A673 (cell line): ENCODE measurements at regions not wholly inside any gene's neighbourhood (a gene's known extent, or its start where the extent isn't known, plus 50 kb on each side); places are given as distances from the start of the nearest gene placed in this dataset.
A peak's percentile ranks its signal among the peaks of the same experiment; 100 is the strongest.

Experiments used
- BruUV-seq: library from RNA; stranded (reverse); fragments of 400-500 nt; replicated peaks from 2 replicates; lab custom pipeline; 2021; lab: Mats Ljungman, UMichigan
- CTCF ChIA-PET: fragments of 300-600 bp; sonication (Branson Sonifier 250); formaldehyde crosslinking; loops from one replicate; lab custom pipeline; 2022; ENCODE audit warnings: antibody characterized with exemption; lab: Charles Lee
- POLR2A ChIA-PET: fragments of 300-600 bp; sonication (Branson Sonifier 250); formaldehyde crosslinking; loops from one replicate; lab custom pipeline; 2022; ENCODE audit warnings: antibody characterized with exemption; ENCODE audit not compliant: low non-redundant PET; lab: Charles Lee
- DNase-seq: peaks from one replicate; pipeline ENCODE4 v3.0.0-alpha.2; 2015; ENCODE audit warnings: low spot score
- H3K27ac ChIP-seq: fragments of 200-600 bp; sonication (generic); 2 replicates; pipeline ENCODE4 v1.5.1; 2016; ENCODE audit warnings: mixed run types, low read depth, mild to moderate bottlenecking, mixed read lengths, antibody characterized with exemption, low read length; ENCODE audit not compliant: poor library complexity, severe bottlenecking
- H3K27me3 ChIP-seq: fragments of 200-600 bp; sonication (generic); replicated peaks from 2 replicates; pipeline ENCODE4 v1.6.1; 2017; ENCODE audit warnings: mixed run types, low read depth, mild to moderate bottlenecking, mixed read lengths, antibody characterized with exemption, low read length; ENCODE audit not compliant: insufficient read depth, poor library complexity
- H3K36me3 ChIP-seq: fragments of 200-600 bp; sonication (generic); 2 replicates; pipeline ENCODE4 v1.6.1; 2016; ENCODE audit warnings: mixed run types, mild to moderate bottlenecking, mixed read lengths, antibody characterized with exemption, low read length; ENCODE audit not compliant: insufficient read depth, poor library complexity, severe bottlenecking
- H3K4me1 ChIP-seq: fragments of 200-600 bp; sonication (generic); 2 replicates; pipeline ENCODE4 v1.6.1; 2017; ENCODE audit warnings: mixed run types, mild to moderate bottlenecking, mixed read lengths, antibody characterized with exemption, low read length; ENCODE audit not compliant: insufficient read depth, poor library complexity, severe bottlenecking
- H3K4me3 ChIP-seq: fragments of 200-600 bp; sonication (generic); 2 replicates; pipeline ENCODE4 v1.5.1; 2016; ENCODE audit warnings: low read depth, mixed run types, mild to moderate bottlenecking, mixed read lengths, low read length; ENCODE audit not compliant: poor library complexity, severe bottlenecking
- H3K9me3 ChIP-seq: fragments of 200-600 bp; sonication (generic); 2 replicates; pipeline ENCODE4 v1.6.1; 2016; ENCODE audit warnings: mixed run types, low read depth, mild to moderate bottlenecking, mixed read lengths, antibody characterized with exemption, low read length; ENCODE audit not compliant: poor library complexity, severe bottlenecking
- EZH2 ChIP-seq: fragments of 200-600 bp; sonication (generic); IDR thresholded peaks from 2 replicates; pipeline ENCODE4 v1.6.1; 2017; ENCODE audit warnings: borderline replicate concordance, low read depth, mild to moderate bottlenecking, mixed read lengths, antibody characterized with exemption, low read length; ENCODE audit not compliant: poor library complexity, severe bottlenecking
- intact Hi-C: fragments of 100-400 bp; cut with micrococcal nuclease; formaldehyde crosslinking; loops from one replicate; pipeline ENCODE4 v1.10.0; 2022; ENCODE audit not compliant: unreplicated experiment
- TF ChIP-seq, protein P1 (sequence below): fragments of 300-800, 200-600 bp; sonication (generic); conservative IDR thresholded peaks from 2 replicates; pipeline ENCODE4 v1.5.1; 2017; ENCODE audit warnings: low read depth, mild to moderate bottlenecking, antibody characterized with exemption, low read length, moderate library complexity, mixed read lengths

DNA sequence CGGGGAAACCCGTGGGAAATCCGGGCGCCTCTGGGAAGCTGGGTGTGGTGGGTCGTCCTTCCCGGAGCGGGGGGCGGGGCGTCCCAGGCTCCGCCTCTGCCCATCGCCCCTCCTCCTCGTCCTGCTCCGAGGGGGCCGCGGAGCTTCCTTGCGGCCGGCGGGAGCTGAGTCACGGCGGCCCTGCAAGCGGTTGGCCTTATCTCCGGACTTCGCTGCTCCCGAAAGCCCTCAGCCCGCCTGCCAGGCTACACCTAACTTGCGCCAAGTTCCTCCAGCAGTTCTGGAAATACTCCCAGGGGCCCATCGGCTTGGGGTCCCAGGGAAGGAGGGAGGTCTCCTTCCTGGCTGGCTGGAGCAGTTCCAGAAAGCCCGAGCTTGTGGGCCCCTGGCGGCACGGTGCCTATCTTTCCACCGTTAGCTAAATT is 54.1 kb upstream of the CDKN2AIPNL start:
- Histone ChIP-seq H3K27ac (peak overlapping the region; percentile 91), H3K36me3 (no peaks in the 10 kb centered on the region), H3K4me1 (peaks cover 16% of the 10 kb centered on the region), H3K27me3 (no peaks in the 10 kb centered on the region), H3K4me3 (peak overlapping the region; percentile 54), H3K9me3 (no peaks in the 10 kb centered on the region)
- ChIA-PET POLR2A (interaction anchor here (0.5 kb wide), 1 partner anchor 41 kb away, joined by 3 read pairs; no protein-coding TSS in a partner anchor), CTCF (interaction anchor here (0.6 kb wide), 1 partner anchor 31 kb away, joined by 3 read pairs; no protein-coding TSS in a partner anchor)
- peak; percentile 87 for DNase-seq
- TF ChIP-seq EZH2 = no peak
- TF ChIP-seq, protein P1, sequence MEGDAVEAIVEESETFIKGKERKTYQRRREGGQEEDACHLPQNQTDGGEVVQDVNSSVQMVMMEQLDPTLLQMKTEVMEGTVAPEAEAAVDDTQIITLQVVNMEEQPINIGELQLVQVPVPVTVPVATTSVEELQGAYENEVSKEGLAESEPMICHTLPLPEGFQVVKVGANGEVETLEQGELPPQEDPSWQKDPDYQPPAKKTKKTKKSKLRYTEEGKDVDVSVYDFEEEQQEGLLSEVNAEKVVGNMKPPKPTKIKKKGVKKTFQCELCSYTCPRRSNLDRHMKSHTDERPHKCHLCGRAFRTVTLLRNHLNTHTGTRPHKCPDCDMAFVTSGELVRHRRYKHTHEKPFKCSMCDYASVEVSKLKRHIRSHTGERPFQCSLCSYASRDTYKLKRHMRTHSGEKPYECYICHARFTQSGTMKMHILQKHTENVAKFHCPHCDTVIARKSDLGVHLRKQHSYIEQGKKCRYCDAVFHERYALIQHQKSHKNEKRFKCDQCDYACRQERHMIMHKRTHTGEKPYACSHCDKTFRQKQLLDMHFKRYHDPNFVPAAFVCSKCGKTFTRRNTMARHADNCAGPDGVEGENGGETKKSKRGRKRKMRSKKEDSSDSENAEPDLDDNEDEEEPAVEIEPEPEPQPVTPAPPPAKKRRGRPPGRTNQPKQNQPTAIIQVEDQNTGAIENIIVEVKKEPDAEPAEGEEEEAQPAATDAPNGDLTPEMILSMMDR = no peak
- no TSS peak for BruUV-seq
- intact Hi-C loops = loop anchor here (5.0 kb wide), 2 partner anchors 54 to 61 kb away; partner anchors contain the start of genes CDKN2AIPNL and JADE2

DNA sequence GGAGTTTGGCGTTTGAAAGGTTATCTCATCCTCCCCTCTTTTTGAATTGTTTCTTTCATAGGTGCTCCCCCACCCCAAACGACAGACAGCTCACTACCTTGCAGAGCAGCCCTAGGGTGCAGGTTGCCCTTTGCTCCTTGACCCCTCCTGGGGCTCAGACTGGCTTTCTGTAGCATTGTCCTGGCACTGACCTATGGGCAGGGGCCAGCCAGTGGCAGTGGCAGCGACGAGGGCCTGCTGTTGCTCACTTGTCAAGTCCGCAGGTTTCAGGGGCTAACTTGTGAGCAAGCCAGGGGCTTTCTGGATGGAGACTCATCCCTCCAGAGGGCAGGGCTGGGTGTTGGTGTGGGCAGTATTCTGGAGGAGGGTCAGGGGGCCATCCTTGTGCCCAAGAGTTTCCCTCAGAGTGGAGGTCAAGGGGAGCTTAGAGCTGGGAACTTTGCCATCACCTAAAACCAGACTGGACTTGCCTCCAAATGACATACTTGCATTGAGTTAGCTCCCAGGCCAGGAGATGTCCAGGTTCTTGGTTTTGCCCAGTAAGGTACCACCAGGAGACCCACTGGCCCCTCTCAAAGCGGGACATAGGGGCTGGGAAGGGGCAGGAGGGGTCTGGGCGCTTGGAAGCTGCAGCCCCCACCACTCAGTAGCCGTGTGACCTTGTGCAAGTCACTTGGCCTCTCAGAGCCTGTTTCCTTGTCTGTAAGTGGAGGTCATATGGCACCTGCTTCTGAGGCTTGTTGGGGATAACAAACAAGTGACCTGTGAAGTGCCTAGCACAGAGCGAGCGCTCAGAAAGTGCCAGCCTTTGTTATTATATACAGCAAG is 53.5 kb upstream of the CDKN2AIPNL start:
- ChIA-PET CTCF (interaction anchor here (0.6 kb wide), 1 partner anchor 30 kb away, joined by 3 read pairs; no protein-coding TSS in a partner anchor), POLR2A (interaction anchor here (0.5 kb wide), 1 partner anchor 41 kb away, joined by 3 read pairs; no protein-coding TSS in a partner anchor)
- TF ChIP-seq, protein P1 = no peak
- DNase-seq = no peak
- Histone ChIP-seq H3K4me1 (peaks cover 16% of the 10 kb centered on the region), H3K9me3 (no peaks in the 10 kb centered on the region), H3K36me3 (no peaks in the 10 kb centered on the region), H3K4me3 (peak overlapping the region; percentile 54), H3K27me3 (no peaks in the 10 kb centered on the region), H3K27ac (peak overlapping the region; percentile 91)
- intact Hi-C loops = loop anchor here (5.0 kb wide), 2 partner anchors 53 to 62 kb away; partner anchors contain the start of genes CDKN2AIPNL and JADE2
- BruUV-seq = no TSS peak

DNA sequence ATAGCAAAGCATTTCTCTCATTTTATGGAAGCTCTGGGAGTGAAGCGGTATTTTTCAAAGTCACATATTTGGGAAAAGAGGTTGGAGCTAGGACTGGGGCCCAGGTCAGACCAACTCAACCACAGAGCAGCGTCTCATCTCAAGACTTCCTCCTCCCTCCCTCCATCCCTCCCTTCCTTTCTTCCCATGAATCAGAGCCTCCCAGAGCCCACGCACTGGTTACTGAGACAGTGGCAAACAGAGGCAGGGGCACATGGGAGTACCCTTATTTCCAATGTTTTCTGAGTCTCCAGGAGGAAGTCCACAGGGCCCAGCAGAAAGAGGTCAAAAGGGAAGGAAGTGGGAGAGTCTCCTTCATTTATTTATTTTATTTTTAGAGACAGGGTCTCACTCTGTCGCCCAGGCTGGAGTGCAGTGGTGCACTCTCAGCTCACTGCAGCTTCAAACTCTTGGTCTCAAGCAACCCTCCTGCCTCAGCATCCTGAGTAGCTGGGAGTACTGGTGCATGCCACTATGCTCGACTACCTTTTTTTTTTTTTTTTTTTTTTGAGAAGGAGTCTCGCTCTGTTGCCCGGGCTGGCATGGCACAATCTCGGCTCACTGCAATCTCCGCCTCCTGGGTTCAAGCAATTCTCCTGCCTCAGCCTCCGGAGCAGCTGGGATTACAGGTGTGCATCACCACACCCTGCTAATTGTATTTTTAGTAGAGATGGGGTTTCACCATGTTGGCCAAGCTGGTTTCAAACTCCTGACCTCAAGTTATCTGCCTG is 52.5 kb upstream of the CDKN2AIPNL start:
- Histone ChIP-seq H3K4me3 (no peak overlapping the region), H3K36me3 (no peaks in the 10 kb centered on the region), H3K27ac (no peak overlapping the region), H3K27me3 (no peaks in the 10 kb centered on the region), H3K4me1 (peaks cover 16% of the 10 kb centered on the region), H3K9me3 (no peaks in the 10 kb centered on the region)
- TF ChIP-seq, protein P1 = no peak
- no peak for TF ChIP-seq EZH2
- BruUV-seq = no TSS peak
- no peak for DNase-seq
- POLR2A ChIA-PET = interaction anchor here (0.6 kb wide), 1 partner anchor 1154 kb away, joined by 6 read pairs; no protein-coding TSS in a partner anchor
- CTCF ChIA-PET = no interaction called here
- intact Hi-C loops = no loop called here
